Esophagus muscularis mucosa (tissue), 4 donors: ENCODE measurements at regions not wholly inside any gene's neighbourhood (a gene's known extent, or its start where the extent isn't known, plus 50 kb on each side); places are given as distances from the start of the nearest gene placed in this dataset.

ENCODE experiments used
- DNase-seq: peaks from one replicate; pipeline ENCODE4 v3.0.0-alpha.2; 2017; ENCODE audit errors: extremely low spot score
- H3K27ac ChIP-seq, 4 donors: fragments of 200-600 bp; sonication (generic); replicated peaks in 1 of 4; 1 replicate in 3 of 4; 2 replicates in 1 of 4; pipeline ENCODE4 v1.5.1; 2016 to 2019; ENCODE audit warnings: mild to moderate bottlenecking in 1 of 4
- H3K27me3 ChIP-seq, 4 donors: fragments of 200-600 bp; sonication (generic); one replicate each; pipeline versions ENCODE4 v1.5.1 to v1.6.0; 2016 to 2019
- H3K36me3 ChIP-seq, 4 donors: fragments of 200-600 bp; sonication (generic); one replicate each; pipeline ENCODE4 v1.5.1; 2016 to 2019
- H3K4me1 ChIP-seq, 4 donors: fragments of 200-600 bp; sonication (generic); one replicate each; pipeline ENCODE4 v1.5.1; 2016 to 2019
- H3K4me3 ChIP-seq, 4 donors: fragments of 200-600 bp; sonication (generic); 1 replicate in 2 of 4; 2 replicates in 2 of 4; pipeline ENCODE4 v1.5.1; 2016 to 2019; ENCODE audit warnings: mild to moderate bottlenecking in 4 of 4, moderate library complexity in 1 of 4
- H3K9me3 ChIP-seq, 4 donors: fragments of 200-600 bp; sonication (generic); 1 replicate in 3 of 4; 2 replicates in 1 of 4; pipeline ENCODE4 v1.5.1; 2016 to 2019
- EP300 ChIP-seq: sonication (generic); formaldehyde crosslinking; IDR thresholded peaks from one replicate; pipeline ENCODE4 v1.6.1; 2017; ENCODE audit warnings: antibody characterized with exemption
- POLR2A ChIP-seq: fragments of 450-650 bp; IDR thresholded peaks from one replicate; pipeline ENCODE4 v1.6.1; 2017; ENCODE audit warnings: antibody characterized with exemption, moderate library complexity, mild to moderate bottlenecking, low read depth
- POLR2AphosphoS5 ChIP-seq, 2 donors: sonication (generic); formaldehyde crosslinking; IDR thresholded peaks; one replicate each; pipeline ENCODE4 v1.6.1; 2017; ENCODE audit warnings: antibody characterized with exemption in 2 of 2
- WGBS: methylation state at CpG from one replicate; pipeline ENCODE4 v1.1.5; 2018; 5-methylcytosine and 5-hydroxymethylcytosine counted together
- intact Hi-C: fragments of 100-400 bp; cut with DNase I; formaldehyde crosslinking; loops from one replicate; pipeline ENCODE4 v1.15.1; 2023
- TF ChIP-seq, protein P1 (sequence below), 3 experiments: fragments of 200-600 bp in 2 of 3; fragments of 450-650 bp in 1 of 3; sonication (generic) in 2 of 3; IDR thresholded peaks; one replicate each; pipeline ENCODE4 v1.5.1; 2017 to 2019; ENCODE audit warnings: antibody characterized with exemption in 3 of 3, mild to moderate bottlenecking in 2 of 3, moderate library complexity in 1 of 3

GRCh38 chr3:86800116-86800515 is 190.8 kb downstream of the VGLL3 start:
- intact Hi-C loops, result no loop called here
- TF ChIP-seq POLR2AphosphoS5 (IDR thresholded peaks at IDR 0.05) (no peak), EP300 (no peak), POLR2A (no peak)
- TF ChIP-seq, protein P1, sequence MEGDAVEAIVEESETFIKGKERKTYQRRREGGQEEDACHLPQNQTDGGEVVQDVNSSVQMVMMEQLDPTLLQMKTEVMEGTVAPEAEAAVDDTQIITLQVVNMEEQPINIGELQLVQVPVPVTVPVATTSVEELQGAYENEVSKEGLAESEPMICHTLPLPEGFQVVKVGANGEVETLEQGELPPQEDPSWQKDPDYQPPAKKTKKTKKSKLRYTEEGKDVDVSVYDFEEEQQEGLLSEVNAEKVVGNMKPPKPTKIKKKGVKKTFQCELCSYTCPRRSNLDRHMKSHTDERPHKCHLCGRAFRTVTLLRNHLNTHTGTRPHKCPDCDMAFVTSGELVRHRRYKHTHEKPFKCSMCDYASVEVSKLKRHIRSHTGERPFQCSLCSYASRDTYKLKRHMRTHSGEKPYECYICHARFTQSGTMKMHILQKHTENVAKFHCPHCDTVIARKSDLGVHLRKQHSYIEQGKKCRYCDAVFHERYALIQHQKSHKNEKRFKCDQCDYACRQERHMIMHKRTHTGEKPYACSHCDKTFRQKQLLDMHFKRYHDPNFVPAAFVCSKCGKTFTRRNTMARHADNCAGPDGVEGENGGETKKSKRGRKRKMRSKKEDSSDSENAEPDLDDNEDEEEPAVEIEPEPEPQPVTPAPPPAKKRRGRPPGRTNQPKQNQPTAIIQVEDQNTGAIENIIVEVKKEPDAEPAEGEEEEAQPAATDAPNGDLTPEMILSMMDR (IDR thresholded peaks at IDR 0.05), result no peak
- DNase-seq, result no peak
- Histone ChIP-seq H3K27ac (no peak overlapping the region), H3K27me3 (no peaks in the 10 kb centered on the region), H3K4me1 (no peaks in the 10 kb centered on the region), H3K4me3 (no peak overlapping the region), H3K36me3 (no peaks in the 10 kb centered on the region), H3K9me3 (no peaks in the 10 kb centered on the region)
- WGBS, result 62% methylated on average over 3 of the region's 3 CpGs

DNA sequence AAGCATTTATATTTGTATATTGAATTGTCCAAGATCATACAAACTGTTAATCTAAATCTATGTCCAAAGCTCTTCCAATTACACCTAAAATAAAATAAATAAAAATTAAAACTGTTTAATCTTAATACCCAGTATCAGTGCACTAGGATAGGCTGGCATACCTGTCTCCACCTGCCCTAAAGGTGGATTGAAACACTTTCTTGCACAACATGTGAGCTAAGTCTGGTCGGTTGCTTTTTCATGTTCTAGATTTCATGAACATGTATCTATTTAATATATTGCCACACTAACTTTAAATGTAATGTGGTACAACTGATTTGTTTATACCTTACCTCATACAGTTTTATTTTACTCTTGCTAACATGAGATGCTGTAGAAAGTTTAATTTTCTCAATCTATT is 193.0 kb downstream of the VGLL3 start:
- intact Hi-C loops, result no loop called here
- H3K4me1 ChIP-seq, result peaks cover 5 to 21% (median 13%) of the 10 kb centered on the region in 4 donors
- TF ChIP-seq POLR2A (no peak), POLR2AphosphoS5 (IDR thresholded peaks at IDR 0.05) (no peak), EP300 (no peak)
- TF ChIP-seq, protein P1 (IDR thresholded peaks at IDR 0.05), result no peak
- DNase-seq, result no peak
- 97% methylated on average over 1 of the region's 1 CpG for WGBS
- no peaks in the 10 kb centered on the region for H3K9me3 ChIP-seq
- no peaks in the 10 kb centered on the region for H3K36me3 ChIP-seq
- H3K27ac ChIP-seq, result no peak overlapping the region
- H3K27me3 ChIP-seq, result no peaks in the 10 kb centered on the region
- no peak overlapping the region for H3K4me3 ChIP-seq

DNA sequence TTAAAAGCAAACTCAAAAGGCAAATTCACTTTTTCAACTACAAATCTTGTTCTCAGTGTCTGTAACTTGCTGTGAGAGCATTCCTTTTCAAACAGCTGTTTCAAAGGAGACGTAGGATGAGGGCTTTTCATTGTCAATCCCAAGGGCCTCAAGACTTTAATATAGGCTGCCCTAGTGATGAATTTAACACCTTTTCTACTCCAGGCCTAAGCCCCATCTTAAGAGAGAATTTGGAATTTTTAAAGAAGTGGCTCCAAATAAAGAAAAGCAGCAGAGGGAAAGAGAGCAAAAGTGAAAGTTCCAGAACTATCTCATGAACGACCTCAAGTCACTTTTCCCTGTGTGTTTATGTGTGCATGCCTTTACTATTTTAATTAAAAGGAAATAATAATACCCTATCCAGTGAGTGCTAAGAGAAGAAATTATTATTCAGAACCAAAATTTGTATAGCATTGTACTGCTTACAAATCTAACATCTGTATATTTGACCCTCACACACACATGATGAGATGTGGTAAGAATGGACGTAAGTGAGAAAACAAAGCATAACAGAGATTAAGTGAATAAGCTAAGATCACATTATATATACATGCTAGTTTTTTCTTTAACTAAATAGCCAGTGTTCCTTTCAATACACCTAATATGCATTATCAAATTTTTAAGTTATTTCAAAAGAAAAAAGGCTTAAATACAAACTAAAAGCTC is 196.4 kb downstream of the VGLL3 start:
- Histone ChIP-seq H3K4me3 (peak overlapping the region in 3 of 4 donors; percentile 15 to 34 (median 21)), H3K36me3 (no peaks in the 10 kb centered on the region)
- intact Hi-C loops, result no loop called here

DNA sequence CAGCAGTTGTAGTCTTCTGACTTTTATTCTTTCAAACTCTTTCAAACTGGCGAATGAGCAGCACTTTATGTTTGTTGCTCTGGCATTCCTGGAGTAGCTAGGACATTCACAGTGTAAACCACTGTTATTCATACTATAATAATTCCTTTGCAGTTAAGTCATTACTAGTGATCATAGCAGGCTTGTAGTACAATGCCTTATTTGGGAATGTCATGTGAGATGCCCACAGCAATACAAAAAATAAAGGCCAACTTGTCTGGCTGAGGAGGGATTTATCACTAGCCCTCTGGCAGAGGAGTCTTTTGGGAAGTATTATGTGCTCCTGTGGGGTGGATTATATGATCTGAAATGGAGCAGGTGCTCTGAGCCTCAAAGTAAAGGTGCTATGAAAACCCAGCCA is 197.2 kb downstream of the VGLL3 start:
- Histone ChIP-seq H3K27ac (peak overlapping the region; percentile 61 to 78 (median 72)), H3K4me1 (peaks cover 5 to 21% (median 13%) of the 10 kb centered on the region in 4 donors), H3K36me3 (no peaks in the 10 kb centered on the region), H3K4me3 (no peak overlapping the region), H3K9me3 (no peaks in the 10 kb centered on the region), H3K27me3 (no peaks in the 10 kb centered on the region)
- intact Hi-C loops, result no loop called here
- no peak for DNase-seq
- WGBS, result 35% methylated on average over 1 of the region's 1 CpG
- TF ChIP-seq, protein P1 (IDR thresholded peaks at IDR 0.05), result no peak
- TF ChIP-seq EP300, result no peak
- TF ChIP-seq POLR2AphosphoS5 (IDR thresholded peaks at IDR 0.05), result peak in 1 of 2 donors; percentile 75
- no peak for TF ChIP-seq POLR2A

More for the DNA sequence above, 196.4 kb downstream of the VGLL3 start:
- TF ChIP-seq POLR2AphosphoS5 (IDR thresholded peaks at IDR 0.05), result no peak
- no peak for TF ChIP-seq EP300
- TF ChIP-seq, protein P1 (IDR thresholded peaks at IDR 0.05), result no peak
- TF ChIP-seq POLR2A, result no peak
- Histone ChIP-seq H3K27ac (peak overlapping the region; percentile 61 to 78 (median 72)), H3K4me1 (peaks cover 5 to 21% (median 13%) of the 10 kb centered on the region in 4 donors), H3K9me3 (no peaks in the 10 kb centered on the region), H3K27me3 (no peaks in the 10 kb centered on the region)
- 51% methylated on average over 3 of the region's 3 CpGs for WGBS
- DNase-seq, result no peak

GRCh38 chr3:86792316-86792715 is 198.6 kb downstream of the VGLL3 start:
- TF ChIP-seq POLR2A (no peak), POLR2AphosphoS5 (IDR thresholded peaks at IDR 0.05) (no peak), EP300 (no peak)
- TF ChIP-seq, protein P1 (IDR thresholded peaks at IDR 0.05), result no peak
- Histone ChIP-seq H3K36me3 (no peaks in the 10 kb centered on the region), H3K27me3 (no peaks in the 10 kb centered on the region), H3K4me1 (peaks cover 5 to 21% (median 13%) of the 10 kb centered on the region in 4 donors), H3K27ac (no peak overlapping the region), H3K4me3 (no peak overlapping the region), H3K9me3 (no peaks in the 10 kb centered on the region)
- intact Hi-C loops, result no loop called here
- DNase-seq, result no peak
